ENCODE measurements at regions not wholly inside any gene's neighbourhood (a gene's known extent, or its start where the extent isn't known, plus 50 kb on each side); places are given as distances from the start of the nearest gene placed in this dataset.

DNA sequence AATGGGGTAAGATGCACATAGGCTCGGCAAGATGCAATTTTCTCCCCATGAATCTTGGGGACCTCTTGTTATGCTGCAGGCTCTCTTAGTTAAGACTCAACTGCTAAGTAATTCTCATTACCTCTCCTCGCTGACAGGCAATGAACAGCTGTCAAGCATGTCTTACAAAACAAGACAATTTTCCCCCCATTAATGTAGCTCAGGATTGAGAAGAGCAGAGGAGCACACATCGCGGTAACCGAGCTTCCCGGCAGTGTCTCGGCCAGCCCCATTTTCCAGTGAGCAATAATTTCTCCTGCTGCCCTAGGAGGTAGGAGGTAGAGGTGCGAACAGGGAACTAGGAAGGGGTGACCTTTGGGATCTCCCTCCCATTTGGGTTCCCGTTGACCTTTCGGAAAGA lies 272.1 kb downstream of the HAPSTR1 start:
- no peaks in the 10 kb centered on the region for H3K79me2 ChIP-seq (ENCODE audit: control insufficient read depth, insufficient read depth, low read length)
- DNase-seq (ENCODE audit: low read depth in 2 of 2) = no peak
- no peak overlapping the region for H2AFZ ChIP-seq (ENCODE audit: low read length)
- H3K27ac ChIP-seq (ENCODE audit: insufficient read depth, low read length) = no peak overlapping the region
- H3K9me3 ChIP-seq (ENCODE audit: control insufficient read depth, insufficient read depth, low read depth, low read length) = no peaks in the 10 kb centered on the region
- H3K4me2 ChIP-seq (ENCODE audit: extremely low read depth, insufficient read depth, low read length) = no peak overlapping the region
- no peaks in the 10 kb centered on the region for H3K27me3 ChIP-seq (ENCODE audit: control insufficient read depth, insufficient read depth, low read length)
- TF ChIP-seq EZH2 (IDR thresholded peaks at IDR 0.05; ENCODE audit: low read length, missing control alignments) = no peak
- TF ChIP-seq, protein P1, sequence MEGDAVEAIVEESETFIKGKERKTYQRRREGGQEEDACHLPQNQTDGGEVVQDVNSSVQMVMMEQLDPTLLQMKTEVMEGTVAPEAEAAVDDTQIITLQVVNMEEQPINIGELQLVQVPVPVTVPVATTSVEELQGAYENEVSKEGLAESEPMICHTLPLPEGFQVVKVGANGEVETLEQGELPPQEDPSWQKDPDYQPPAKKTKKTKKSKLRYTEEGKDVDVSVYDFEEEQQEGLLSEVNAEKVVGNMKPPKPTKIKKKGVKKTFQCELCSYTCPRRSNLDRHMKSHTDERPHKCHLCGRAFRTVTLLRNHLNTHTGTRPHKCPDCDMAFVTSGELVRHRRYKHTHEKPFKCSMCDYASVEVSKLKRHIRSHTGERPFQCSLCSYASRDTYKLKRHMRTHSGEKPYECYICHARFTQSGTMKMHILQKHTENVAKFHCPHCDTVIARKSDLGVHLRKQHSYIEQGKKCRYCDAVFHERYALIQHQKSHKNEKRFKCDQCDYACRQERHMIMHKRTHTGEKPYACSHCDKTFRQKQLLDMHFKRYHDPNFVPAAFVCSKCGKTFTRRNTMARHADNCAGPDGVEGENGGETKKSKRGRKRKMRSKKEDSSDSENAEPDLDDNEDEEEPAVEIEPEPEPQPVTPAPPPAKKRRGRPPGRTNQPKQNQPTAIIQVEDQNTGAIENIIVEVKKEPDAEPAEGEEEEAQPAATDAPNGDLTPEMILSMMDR (conservative IDR thresholded peaks at IDR 0.05 in 1 of 2, IDR thresholded peaks at IDR 0.05 in 1 of 2; ENCODE audit: low read depth in 1 of 2, low read length in 2 of 2) = no peak
- H3K36me3 ChIP-seq (ENCODE audit: control insufficient read depth, insufficient read depth, low read length) = no peaks in the 10 kb centered on the region
- H3K9ac ChIP-seq (ENCODE audit: insufficient read depth, low read length) = no peak overlapping the region
- no peaks in the 10 kb centered on the region for H3K4me1 ChIP-seq (ENCODE audit: control insufficient read depth, extremely low read depth, insufficient read depth, low read length)
- no peaks in the 10 kb centered on the region for H4K20me1 ChIP-seq (ENCODE audit: control insufficient read depth, extremely low read depth, insufficient read depth, low read length)
- H3K4me3 ChIP-seq (replicated peaks in 1 of 4; ENCODE audit: control extremely low read depth in 1 of 4, insufficient read depth in 1 of 4, low read depth in 3 of 4, low read length in 4 of 4) = no peak overlapping the region

- Histone ChIP-seq H3K4me1 (ENCODE audit: control insufficient read depth, extremely low read depth, insufficient read depth, low read length) (no peaks in the 10 kb centered on the region), H3K36me3 (ENCODE audit: control insufficient read depth, insufficient read depth, low read length) (no peaks in the 10 kb centered on the region), H3K9me3 (ENCODE audit: control insufficient read depth, insufficient read depth, low read depth, low read length) (no peaks in the 10 kb centered on the region), H3K9ac (ENCODE audit: insufficient read depth, low read length) (no peak overlapping the region), H3K27me3 (ENCODE audit: control insufficient read depth, insufficient read depth, low read length) (no peaks in the 10 kb centered on the region), H4K20me1 (ENCODE audit: control insufficient read depth, extremely low read depth, insufficient read depth, low read length) (no peaks in the 10 kb centered on the region), H3K79me2 (ENCODE audit: control insufficient read depth, insufficient read depth, low read length) (no peaks in the 10 kb centered on the region), H2AFZ (ENCODE audit: low read length) (no peak overlapping the region), H3K4me3 (replicated peaks in 1 of 4; ENCODE audit: control extremely low read depth in 1 of 4, insufficient read depth in 1 of 4, low read depth in 3 of 4, low read length in 4 of 4) (no peak overlapping the region), H3K27ac (ENCODE audit: insufficient read depth, low read length) (no peak overlapping the region), H3K4me2 (ENCODE audit: extremely low read depth, insufficient read depth, low read length) (no peak overlapping the region)
- DNase-seq (ENCODE audit: low read depth in 2 of 2) = no peak
- no peak for TF ChIP-seq EZH2 (IDR thresholded peaks at IDR 0.05; ENCODE audit: low read length, missing control alignments)
- TF ChIP-seq, protein P1 (conservative IDR thresholded peaks at IDR 0.05 in 1 of 2, IDR thresholded peaks at IDR 0.05 in 1 of 2; ENCODE audit: low read depth in 1 of 2, low read length in 2 of 2) = no peak
These were observed 273.4 kb downstream of the HAPSTR1 start for GRCh38 chr16:9364721-9365369.

- Histone ChIP-seq H3K9me3 (ENCODE audit: control insufficient read depth, insufficient read depth, low read depth, low read length) (no peaks in the 10 kb centered on the region), H3K4me2 (ENCODE audit: extremely low read depth, insufficient read depth, low read length) (no peak overlapping the region), H3K9ac (ENCODE audit: insufficient read depth, low read length) (no peak overlapping the region), H3K27ac (ENCODE audit: insufficient read depth, low read length) (no peak overlapping the region), H3K36me3 (ENCODE audit: control insufficient read depth, insufficient read depth, low read length) (no peaks in the 10 kb centered on the region), H3K4me1 (ENCODE audit: control insufficient read depth, extremely low read depth, insufficient read depth, low read length) (no peaks in the 10 kb centered on the region), H3K27me3 (ENCODE audit: control insufficient read depth, insufficient read depth, low read length) (no peaks in the 10 kb centered on the region), H3K79me2 (ENCODE audit: control insufficient read depth, insufficient read depth, low read length) (no peaks in the 10 kb centered on the region), H3K4me3 (replicated peaks in 1 of 4; ENCODE audit: control extremely low read depth in 1 of 4, insufficient read depth in 1 of 4, low read depth in 3 of 4, low read length in 4 of 4) (no peak overlapping the region), H2AFZ (ENCODE audit: low read length) (no peak overlapping the region), H4K20me1 (ENCODE audit: control insufficient read depth, extremely low read depth, insufficient read depth, low read length) (no peaks in the 10 kb centered on the region)
- TF ChIP-seq, protein P1 (conservative IDR thresholded peaks at IDR 0.05 in 1 of 2, IDR thresholded peaks at IDR 0.05 in 1 of 2; ENCODE audit: low read depth in 1 of 2, low read length in 2 of 2) = no peak
- no peak for TF ChIP-seq EZH2 (IDR thresholded peaks at IDR 0.05; ENCODE audit: low read length, missing control alignments)
- no peak for DNase-seq (ENCODE audit: low read depth in 2 of 2)
These were observed 273.9 kb downstream of the HAPSTR1 start for GRCh38 chr16:9365370-9365728.

Data from fibroblast of lung (primary cell).